Neural cell (in vitro differentiated cells): ENCODE measurements at regions not wholly inside any gene's neighbourhood (a gene's known extent, or its start where the extent isn't known, plus 50 kb on each side); places are given as distances from the start of the nearest gene placed in this dataset.

ENCODE experiments used
- H2AFZ ChIP-seq: fragments of 200-600, 300-800 bp; sonication (generic), shearing (Covaris generic); 2 replicates; pipeline ENCODE4 v1.6.0; 2014; ENCODE audit warnings: low read depth, mild to moderate bottlenecking, antibody characterized with exemption, low read length, moderate library complexity
- H3F3A ChIP-seq: fragments of 200-600 bp; shearing (Covaris generic); 2 replicates; pipeline ENCODE4 v1.6.1; 2016; ENCODE audit warnings: mild to moderate bottlenecking, moderate library complexity, mixed read lengths, antibody characterized with exemption, low read length; ENCODE audit not compliant: insufficient read depth, poor library complexity, severe bottlenecking
- H3K27ac ChIP-seq: fragments of 200-600, 300-800 bp; sonication (generic), shearing (Covaris generic); 2 replicates; pipeline ENCODE4 v1.5.1; 2014; ENCODE audit warnings: mild to moderate bottlenecking, low read length, moderate library complexity
- H3K27me3 ChIP-seq: fragments of 300-800, 200-600 bp; sonication (generic), shearing (Covaris generic); 2 replicates; pipeline ENCODE4 v1.6.0; 2014; ENCODE audit warnings: mild to moderate bottlenecking, low read depth, low read length, moderate library complexity; ENCODE audit not compliant: insufficient read depth
- H3K36me3 ChIP-seq: fragments of 300-800, 200-600 bp; sonication (generic), shearing (Covaris generic); 2 replicates; pipeline ENCODE4 v1.5.1; 2014; ENCODE audit warnings: mild to moderate bottlenecking, antibody characterized with exemption, low read length, moderate library complexity; ENCODE audit not compliant: insufficient read depth
- H3K4me2 ChIP-seq: fragments of 300-800, 200-600 bp; sonication (generic), shearing (Covaris generic); 2 replicates; pipeline ENCODE4 v1.6.0; 2014; ENCODE audit warnings: mild to moderate bottlenecking, low read length
- H3K4me3 ChIP-seq: fragments of 300-800, 200-600 bp; sonication (generic), shearing (Covaris generic); 2 replicates; pipeline ENCODE4 v1.5.1; 2014; ENCODE audit warnings: mild to moderate bottlenecking, low read length, moderate library complexity
- H3K79me2 ChIP-seq: fragments of 200-600 bp; shearing (Covaris generic); replicated peaks from 2 replicates; pipeline ENCODE4 v1.6.0; 2014; ENCODE audit warnings: mild to moderate bottlenecking, low read length, moderate library complexity; ENCODE audit not compliant: insufficient read depth
- H3K9ac ChIP-seq: fragments of 300-800, 200-600 bp; sonication (generic), shearing (Covaris generic); 2 replicates; pipeline ENCODE4 v1.6.1; 2016; ENCODE audit warnings: mild to moderate bottlenecking, low read length, mixed read lengths
- H3K9me2 ChIP-seq: fragments of 200-600 bp; shearing (Covaris generic); 2 replicates; pipeline ENCODE4 v1.6.1; 2016; ENCODE audit warnings: mild to moderate bottlenecking, low read length, mixed read lengths; ENCODE audit not compliant: insufficient read depth
- H3K9me3 ChIP-seq: fragments of 200-600, 300-800 bp; sonication (generic), shearing (Covaris generic); 2 replicates; pipeline ENCODE4 v1.6.1; 2016; ENCODE audit warnings: mild to moderate bottlenecking, mixed run types, low read length, moderate library complexity, mixed read lengths
- H4K20me1 ChIP-seq: fragments of 200-600 bp; shearing (Covaris generic); 2 replicates; pipeline ENCODE4 v1.6.1; 2016; ENCODE audit warnings: mild to moderate bottlenecking, mixed run types; ENCODE audit not compliant: insufficient read depth
- CTCF ChIP-seq: fragments of 450-650 bp; IDR thresholded peaks from 2 replicates; pipeline ENCODE4 v1.5.1; 2014; ENCODE audit warnings: antibody characterized with exemption, mild to moderate bottlenecking, moderate library complexity; ENCODE audit not compliant: poor library complexity, severe bottlenecking
- EP300 ChIP-seq: fragments of 450-650 bp; conservative IDR thresholded peaks from 2 replicates; pipeline ENCODE4 v1.6.1; 2014; ENCODE audit warnings: antibody characterized with exemption, mild to moderate bottlenecking, moderate library complexity; ENCODE audit not compliant: poor library complexity, severe bottlenecking
- EZH2 ChIP-seq: fragments of 200-600, 300-800 bp; shearing (Covaris generic), sonication (generic); IDR thresholded peaks from 2 replicates; pipeline ENCODE4 v1.6.1; 2014; ENCODE audit warnings: antibody characterized with exemption, low read length, borderline replicate concordance, mild to moderate bottlenecking; ENCODE audit not compliant: insufficient read depth, poor library complexity, severe bottlenecking
- MXI1 ChIP-seq: fragments of 450-650 bp; conservative IDR thresholded peaks from 2 replicates; pipeline ENCODE4 v1.6.1; 2014; ENCODE audit warnings: antibody characterized with exemption, mild to moderate bottlenecking; ENCODE audit not compliant: poor library complexity, severe bottlenecking
- POLR2AphosphoS5 ChIP-seq: IDR thresholded peaks from 2 replicates; pipeline ENCODE4 v1.6.1; 2012
- RAD21 ChIP-seq: fragments of 450-650 bp; conservative IDR thresholded peaks from 2 replicates; pipeline ENCODE4 v1.6.1; 2014; ENCODE audit warnings: antibody characterized with exemption, mild to moderate bottlenecking, moderate library complexity
- REST ChIP-seq: IDR thresholded peaks from 2 replicates; pipeline ENCODE4 v1.6.1; 2012; ENCODE audit warnings: borderline replicate concordance
- SMC3 ChIP-seq: fragments of 450-650 bp; conservative IDR thresholded peaks from 2 replicates; pipeline ENCODE4 v1.6.1; 2014; ENCODE audit warnings: antibody characterized with exemption, mild to moderate bottlenecking, moderate library complexity; ENCODE audit not compliant: poor library complexity
- TAF1 ChIP-seq: IDR thresholded peaks from 2 replicates; pipeline ENCODE4 v1.6.1; 2012; ENCODE audit warnings: low read depth

GRCh38 chr7:14960721-14961120 lies 58.2 kb upstream of the DGKB start:
- no peak overlapping the region for H3K4me2 ChIP-seq
- H3K79me2 ChIP-seq: no peaks in the 10 kb centered on the region
- no peaks in the 10 kb centered on the region for H3K36me3 ChIP-seq
- no peaks in the 10 kb centered on the region for H3F3A ChIP-seq
- no peaks in the 10 kb centered on the region for H4K20me1 ChIP-seq
- no peak overlapping the region for H3K9ac ChIP-seq
- no peak overlapping the region for H3K4me3 ChIP-seq
- no peaks in the 10 kb centered on the region for H3K9me2 ChIP-seq
- no peak overlapping the region for H3K27ac ChIP-seq
- no peaks in the 10 kb centered on the region for H3K9me3 ChIP-seq
- no peak overlapping the region for H2AFZ ChIP-seq
- TF ChIP-seq REST: no peak
- TF ChIP-seq TAF1: no peak
- TF ChIP-seq CTCF: no peak
- no peak for TF ChIP-seq POLR2AphosphoS5
- no peak for TF ChIP-seq EZH2
- no peak for TF ChIP-seq MXI1
- no peak for TF ChIP-seq RAD21
- TF ChIP-seq SMC3: no peak
- no peak for TF ChIP-seq EP300
- H3K27me3 ChIP-seq: no peaks in the 10 kb centered on the region

DNA sequence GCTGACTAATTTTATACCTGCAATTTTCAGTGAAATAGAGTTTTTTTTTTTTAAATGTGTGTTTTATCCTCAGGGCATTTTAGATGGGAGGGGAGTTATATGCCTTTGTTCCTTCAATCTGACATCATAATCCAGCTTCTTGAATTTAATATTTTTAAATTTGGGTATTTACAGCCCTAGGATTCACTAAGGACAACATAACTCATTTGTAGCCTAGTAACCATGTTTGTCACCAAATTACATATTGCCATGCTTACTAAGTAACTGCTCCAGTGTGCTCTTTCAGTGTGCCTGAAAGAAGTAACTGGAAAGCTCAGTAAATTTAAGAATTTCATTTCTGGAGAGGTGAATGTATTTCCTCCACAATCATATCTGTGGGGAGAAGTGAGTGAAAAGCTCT lies 56.8 kb upstream of the DGKB start:
- H3K9ac ChIP-seq: no peak overlapping the region
- H3K79me2 ChIP-seq: no peaks in the 10 kb centered on the region
- H3K27me3 ChIP-seq: no peaks in the 10 kb centered on the region
- TF ChIP-seq REST: no peak
- no peak for TF ChIP-seq POLR2AphosphoS5
- no peak for TF ChIP-seq TAF1
- no peak for TF ChIP-seq CTCF
- H3F3A ChIP-seq: no peaks in the 10 kb centered on the region
- no peaks in the 10 kb centered on the region for H3K9me3 ChIP-seq
- H4K20me1 ChIP-seq: no peaks in the 10 kb centered on the region
- no peak overlapping the region for H2AFZ ChIP-seq
- H3K36me3 ChIP-seq: no peaks in the 10 kb centered on the region
- H3K4me3 ChIP-seq: no peak overlapping the region
- H3K4me2 ChIP-seq: no peak overlapping the region
- H3K9me2 ChIP-seq: no peaks in the 10 kb centered on the region
- H3K27ac ChIP-seq: no peak overlapping the region
